CD1c-positive myeloid dendritic cell (primary cell): ENCODE measurements at regions not wholly inside any gene's neighbourhood (a gene's known extent, or its start where the extent isn't known, plus 50 kb on each side); places are given as distances from the start of the nearest gene placed in this dataset.

Experiments used
- DNase-seq: peaks from one replicate; pipeline ENCODE4 v3.0.0-alpha.2; 2016; ENCODE audit errors: extremely low spot score

- no peak for DNase-seq
Observed at GRCh38 chr5:165266939-165267338, 1761.5 kb downstream of the MAT2B start.

GRCh38 chr5:165272436-165272835 lies 1767.0 kb downstream of the MAT2B start:
- no peak for DNase-seq

- DNase-seq = no peak
Observed at GRCh38 chr5:165277661-165278060, 1772.2 kb downstream of the MAT2B start.

- DNase-seq = no peak
Observed at GRCh38 chr5:165282491-165282890, 1777.1 kb downstream of the MAT2B start.

GRCh38 chr5:165286692-165287091 lies 1781.3 kb downstream of the MAT2B start:
- DNase-seq = no peak

GRCh38 chr5:165290535-165290934 lies 1785.1 kb downstream of the MAT2B start:
- no peak for DNase-seq

GRCh38 chr5:165296401-165297130 lies 1791.1 kb downstream of the MAT2B start:
- DNase-seq = no peak

GRCh38 chr5:165304193-165304827 lies 1798.9 kb downstream of the MAT2B start:
- no peak for DNase-seq

GRCh38 chr5:165305596-165305995 lies 1800.2 kb downstream of the MAT2B start:
- DNase-seq = no peak

GRCh38 chr5:165309446-165309845 lies 1804.0 kb downstream of the MAT2B start:
- DNase-seq = no peak

GRCh38 chr5:165310031-165310430 lies 1804.6 kb downstream of the MAT2B start:
- no peak for DNase-seq

GRCh38 chr5:165321912-165322311 lies 1816.5 kb downstream of the MAT2B start:
- DNase-seq = no peak

- no peak for DNase-seq
Observed at GRCh38 chr5:165325221-165325620, 1819.8 kb downstream of the MAT2B start.

- no peak for DNase-seq
Observed at GRCh38 chr5:165327631-165328030, 1822.2 kb downstream of the MAT2B start.

GRCh38 chr5:165328846-165329245 lies 1823.4 kb downstream of the MAT2B start:
- no peak for DNase-seq

- no peak for DNase-seq
Observed at GRCh38 chr5:165333623-165334022, 1828.2 kb downstream of the MAT2B start.

GRCh38 chr5:165334201-165334600 lies 1828.8 kb downstream of the MAT2B start:
- DNase-seq = no peak

GRCh38 chr5:165349735-165350134 lies 1844.3 kb downstream of the MAT2B start:
- peak; percentile 36 for DNase-seq

- DNase-seq = no peak
Observed at GRCh38 chr5:165351342-165351741, 1845.9 kb downstream of the MAT2B start.

- DNase-seq = no peak
Observed at GRCh38 chr5:165360366-165360765, 1854.9 kb downstream of the MAT2B start.

GRCh38 chr5:165360784-165361542 lies 1855.5 kb downstream of the MAT2B start:
- no peak for DNase-seq

GRCh38 chr5:165370233-165370632 lies 1864.8 kb downstream of the MAT2B start:
- no peak for DNase-seq

GRCh38 chr5:165370794-165371193 lies 1865.4 kb downstream of the MAT2B start:
- no peak for DNase-seq
